ENCODE measurements at regions not wholly inside any gene's neighbourhood (a gene's known extent, or its start where the extent isn't known, plus 50 kb on each side); places are given as distances from the start of the nearest gene placed in this dataset.

DNA sequence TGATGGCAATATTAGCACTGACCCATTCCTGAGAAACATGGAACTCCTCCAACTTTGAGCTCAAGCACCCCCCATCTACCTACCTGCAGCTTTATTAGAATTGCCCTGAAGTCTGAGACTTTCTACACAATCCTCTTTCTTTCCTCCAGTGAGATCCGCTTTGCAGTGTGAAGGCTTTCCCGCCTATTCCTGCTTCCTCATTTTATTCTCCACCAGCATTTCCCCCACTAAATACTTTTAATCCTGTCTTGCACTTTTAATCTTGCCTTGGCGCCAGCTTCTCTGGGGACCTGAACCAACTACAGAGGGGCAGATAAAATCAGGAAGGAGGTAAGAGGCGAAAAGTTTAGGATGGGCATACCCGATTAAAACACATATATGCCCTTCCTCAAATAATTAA is 178.1 kb upstream of the PRDM1 start:
- no TSS peak for BruUV-seq (replicated peaks)

DNA sequence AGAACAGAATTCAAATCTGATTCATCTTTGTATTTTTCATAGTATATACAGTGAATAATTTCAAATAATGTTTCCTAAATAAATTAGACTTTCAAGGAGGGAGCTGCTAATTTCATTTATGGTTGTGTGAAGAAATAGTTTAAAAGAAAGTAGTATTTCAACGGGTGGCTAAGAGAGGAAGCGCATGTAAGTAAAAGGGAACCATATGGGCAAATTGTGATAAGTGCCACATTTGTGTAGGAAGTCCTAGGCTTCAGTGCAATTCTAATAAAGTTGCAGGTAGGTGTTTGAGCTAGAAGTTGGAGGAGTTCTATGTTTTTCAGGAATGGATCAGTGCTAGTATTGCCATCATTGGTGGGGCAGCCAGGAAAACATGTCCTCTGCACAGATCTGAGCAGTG is 178.8 kb upstream of the PRDM1 start:
- Histone ChIP-seq H2AFZ (ENCODE audit: low read depth, low read length) (no peak overlapping the region), H3K4me3 (replicated peaks in 1 of 3; ENCODE audit: insufficient read depth in 1 of 3, low read depth in 1 of 3, low read length in 3 of 3) (no peak overlapping the region), H3K36me3 (ENCODE audit: control insufficient read depth in 2 of 2, extremely low read depth in 1 of 2, insufficient read depth in 2 of 2, low read length in 2 of 2) (no peaks in the 10 kb centered on the region), H3K9me3 (replicated peaks; ENCODE audit: control insufficient read depth, insufficient read depth, low read length) (no peaks in the 10 kb centered on the region), H3K9ac (replicated peaks; ENCODE audit: extremely low read depth, insufficient read depth, low read length) (no peak overlapping the region), H3K27ac (ENCODE audit: insufficient read depth, low read depth, low read length) (no peak overlapping the region), H3K4me1 (ENCODE audit: control insufficient read depth, extremely low read depth, insufficient read depth, low read length) (no peaks in the 10 kb centered on the region), H3K9me1 (replicated peaks; ENCODE audit: control insufficient read depth, extremely low read depth, insufficient read depth, low read length) (no peaks in the 10 kb centered on the region), H3K27me3 (ENCODE audit: control insufficient read depth in 2 of 2, insufficient read depth in 2 of 2, low read length in 2 of 2) (no peaks in the 10 kb centered on the region), H3K79me2 (ENCODE audit: control insufficient read depth, insufficient read depth, low read length) (no peaks in the 10 kb centered on the region), H3K4me2 (ENCODE audit: insufficient read depth, low read length) (no peak overlapping the region), H4K20me1 (replicated peaks; ENCODE audit: control insufficient read depth, extremely low read depth, insufficient read depth, low read length) (no peaks in the 10 kb centered on the region)
- dilution Hi-C loops (cut with MboI; ENCODE audit: extremely low pct_ligation_motif_present, low sequenced_read_pairs) (no loop called here), intact Hi-C loops (cut with micrococcal nuclease) (loop anchor here (10.0 kb wide), 1 partner anchor 398 kb away; no protein-coding TSS in a partner anchor)
- BruUV-seq (replicated peaks), result no TSS peak
- FAIRE-seq, result no peak
- POLR2A ChIA-PET, result no interaction called here
- CTCF ChIA-PET, result interaction anchor here (2.0 kb wide), 1 partner anchor 9 kb away, joined by 4 read pairs; no protein-coding TSS in a partner anchor
- no peak for DNase-seq (ENCODE audit: low read depth, low spot score)
- TF ChIP-seq, protein P1, sequence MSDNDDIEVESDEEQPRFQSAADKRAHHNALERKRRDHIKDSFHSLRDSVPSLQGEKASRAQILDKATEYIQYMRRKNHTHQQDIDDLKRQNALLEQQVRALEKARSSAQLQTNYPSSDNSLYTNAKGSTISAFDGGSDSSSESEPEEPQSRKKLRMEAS (IDR thresholded peaks at IDR 0.05; ENCODE audit: insufficient read depth, insufficient read length), result no peak
- no peak for TF ChIP-seq GATA2 (IDR thresholded peaks at IDR 0.05; ENCODE audit: insufficient read depth, insufficient read length, low read depth, low read length)
- TF ChIP-seq POLR2AphosphoS5 (IDR thresholded peaks at IDR 0.05; ENCODE audit: insufficient read depth, low read depth, low read length), result no peak
- TF ChIP-seq FOS (IDR thresholded peaks at IDR 0.05; ENCODE audit: borderline replicate concordance, insufficient read depth, low read length), result no peak
- TF ChIP-seq JUN (IDR thresholded peaks at IDR 0.05; ENCODE audit: borderline replicate concordance, insufficient read depth, insufficient read length, low read depth), result no peak
- no peak for TF ChIP-seq MYC (IDR thresholded peaks at IDR 0.05; ENCODE audit: low read depth, low read length)
- TF ChIP-seq POLR2A (IDR thresholded peaks at IDR 0.05; ENCODE audit: low read depth, low read length), result no peak
- TF ChIP-seq EZH2 (IDR thresholded peaks at IDR 0.05; ENCODE audit: borderline replicate concordance, low read depth, low read length, severe bottlenecking), result no peak

More for the DNA sequence above, 178.1 kb upstream of the PRDM1 start:
- no peak for DNase-seq (ENCODE audit: low read depth, low spot score)
- Histone ChIP-seq H3K27ac (ENCODE audit: insufficient read depth, low read depth, low read length) (no peak overlapping the region), H3K4me1 (ENCODE audit: control insufficient read depth, extremely low read depth, insufficient read depth, low read length) (no peaks in the 10 kb centered on the region), H4K20me1 (replicated peaks; ENCODE audit: control insufficient read depth, extremely low read depth, insufficient read depth, low read length) (no peaks in the 10 kb centered on the region), H3K4me2 (ENCODE audit: insufficient read depth, low read length) (no peak overlapping the region), H3K27me3 (ENCODE audit: control insufficient read depth in 2 of 2, insufficient read depth in 2 of 2, low read length in 2 of 2) (no peaks in the 10 kb centered on the region), H3K4me3 (replicated peaks in 1 of 3; ENCODE audit: insufficient read depth in 1 of 3, low read depth in 1 of 3, low read length in 3 of 3) (no peak overlapping the region), H3K79me2 (ENCODE audit: control insufficient read depth, insufficient read depth, low read length) (no peaks in the 10 kb centered on the region), H3K9me1 (replicated peaks; ENCODE audit: control insufficient read depth, extremely low read depth, insufficient read depth, low read length) (no peaks in the 10 kb centered on the region), H3K9me3 (replicated peaks; ENCODE audit: control insufficient read depth, insufficient read depth, low read length) (no peaks in the 10 kb centered on the region), H3K9ac (replicated peaks; ENCODE audit: extremely low read depth, insufficient read depth, low read length) (no peak overlapping the region), H3K36me3 (ENCODE audit: control insufficient read depth in 2 of 2, extremely low read depth in 1 of 2, insufficient read depth in 2 of 2, low read length in 2 of 2) (no peaks in the 10 kb centered on the region), H2AFZ (ENCODE audit: low read depth, low read length) (no peak overlapping the region)
- FAIRE-seq, result no peak
- ChIA-PET CTCF (interaction anchor here (2.0 kb wide), 1 partner anchor 9 kb away, joined by 4 read pairs; no protein-coding TSS in a partner anchor), POLR2A (no interaction called here)
- TF ChIP-seq, protein P2, sequence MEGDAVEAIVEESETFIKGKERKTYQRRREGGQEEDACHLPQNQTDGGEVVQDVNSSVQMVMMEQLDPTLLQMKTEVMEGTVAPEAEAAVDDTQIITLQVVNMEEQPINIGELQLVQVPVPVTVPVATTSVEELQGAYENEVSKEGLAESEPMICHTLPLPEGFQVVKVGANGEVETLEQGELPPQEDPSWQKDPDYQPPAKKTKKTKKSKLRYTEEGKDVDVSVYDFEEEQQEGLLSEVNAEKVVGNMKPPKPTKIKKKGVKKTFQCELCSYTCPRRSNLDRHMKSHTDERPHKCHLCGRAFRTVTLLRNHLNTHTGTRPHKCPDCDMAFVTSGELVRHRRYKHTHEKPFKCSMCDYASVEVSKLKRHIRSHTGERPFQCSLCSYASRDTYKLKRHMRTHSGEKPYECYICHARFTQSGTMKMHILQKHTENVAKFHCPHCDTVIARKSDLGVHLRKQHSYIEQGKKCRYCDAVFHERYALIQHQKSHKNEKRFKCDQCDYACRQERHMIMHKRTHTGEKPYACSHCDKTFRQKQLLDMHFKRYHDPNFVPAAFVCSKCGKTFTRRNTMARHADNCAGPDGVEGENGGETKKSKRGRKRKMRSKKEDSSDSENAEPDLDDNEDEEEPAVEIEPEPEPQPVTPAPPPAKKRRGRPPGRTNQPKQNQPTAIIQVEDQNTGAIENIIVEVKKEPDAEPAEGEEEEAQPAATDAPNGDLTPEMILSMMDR (IDR thresholded peaks at IDR 0.05; ENCODE audit: extremely low read depth in 1 of 2, insufficient read depth in 1 of 2, low read depth in 1 of 2, low read length in 2 of 2), result no peak
- dilution Hi-C loops (cut with MboI; ENCODE audit: extremely low pct_ligation_motif_present, low sequenced_read_pairs), result no loop called here
- intact Hi-C loops (cut with micrococcal nuclease), result loop anchor here (10.0 kb wide), 1 partner anchor 397 kb away; no protein-coding TSS in a partner anchor
